Fibroblast of villous mesenchyme (primary cell): ENCODE measurements at regions not wholly inside any gene's neighbourhood (a gene's known extent, or its start where the extent isn't known, plus 50 kb on each side); places are given as distances from the start of the nearest gene placed in this dataset.
"Not testable (repeated sequence)": the region's sequence is repeated elsewhere in the genome, so short reads cannot be mapped to it uniquely, and the experiment has no call there.

Experiments
- DNase-seq: peaks from one replicate; pipeline ENCODE4 v3.0.0-alpha.2; 2010; ENCODE audit warnings: low read depth
- H3K4me3 ChIP-seq: 2 replicates; pipeline ENCODE4 v1.5.1; 2011; ENCODE audit warnings: low read depth, mild to moderate bottlenecking, low read length
- TF ChIP-seq, protein P1 (sequence below): IDR thresholded peaks from 2 replicates; pipeline ENCODE4 v1.5.1; 2012; ENCODE audit warnings: low read depth, mild to moderate bottlenecking, low read length; ENCODE audit not compliant: insufficient read depth

DNA sequence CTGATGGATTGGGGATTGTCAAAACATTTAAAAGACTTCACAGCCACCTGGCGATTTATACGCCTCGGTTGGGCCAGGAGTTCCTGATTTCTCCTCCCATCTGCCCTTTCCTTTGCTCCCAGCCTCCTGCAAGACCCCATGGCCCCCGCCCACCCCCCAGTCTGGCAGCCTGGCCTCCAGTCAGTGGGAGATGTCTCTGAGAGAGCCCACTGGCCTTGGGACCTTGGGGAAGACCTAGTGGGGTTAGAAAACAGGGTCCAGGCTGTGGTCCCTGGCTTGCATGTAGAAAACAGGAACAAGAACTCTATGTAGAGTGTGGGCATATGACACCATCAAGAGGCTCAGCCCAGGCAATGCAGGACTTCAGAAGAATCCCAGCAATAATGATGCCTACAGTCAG lies 209.4 kb upstream of the C16orf82 start:
- TF ChIP-seq, protein P1, sequence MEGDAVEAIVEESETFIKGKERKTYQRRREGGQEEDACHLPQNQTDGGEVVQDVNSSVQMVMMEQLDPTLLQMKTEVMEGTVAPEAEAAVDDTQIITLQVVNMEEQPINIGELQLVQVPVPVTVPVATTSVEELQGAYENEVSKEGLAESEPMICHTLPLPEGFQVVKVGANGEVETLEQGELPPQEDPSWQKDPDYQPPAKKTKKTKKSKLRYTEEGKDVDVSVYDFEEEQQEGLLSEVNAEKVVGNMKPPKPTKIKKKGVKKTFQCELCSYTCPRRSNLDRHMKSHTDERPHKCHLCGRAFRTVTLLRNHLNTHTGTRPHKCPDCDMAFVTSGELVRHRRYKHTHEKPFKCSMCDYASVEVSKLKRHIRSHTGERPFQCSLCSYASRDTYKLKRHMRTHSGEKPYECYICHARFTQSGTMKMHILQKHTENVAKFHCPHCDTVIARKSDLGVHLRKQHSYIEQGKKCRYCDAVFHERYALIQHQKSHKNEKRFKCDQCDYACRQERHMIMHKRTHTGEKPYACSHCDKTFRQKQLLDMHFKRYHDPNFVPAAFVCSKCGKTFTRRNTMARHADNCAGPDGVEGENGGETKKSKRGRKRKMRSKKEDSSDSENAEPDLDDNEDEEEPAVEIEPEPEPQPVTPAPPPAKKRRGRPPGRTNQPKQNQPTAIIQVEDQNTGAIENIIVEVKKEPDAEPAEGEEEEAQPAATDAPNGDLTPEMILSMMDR: no peak
- DNase-seq: no peak
- no peak overlapping the region for H3K4me3 ChIP-seq

DNA sequence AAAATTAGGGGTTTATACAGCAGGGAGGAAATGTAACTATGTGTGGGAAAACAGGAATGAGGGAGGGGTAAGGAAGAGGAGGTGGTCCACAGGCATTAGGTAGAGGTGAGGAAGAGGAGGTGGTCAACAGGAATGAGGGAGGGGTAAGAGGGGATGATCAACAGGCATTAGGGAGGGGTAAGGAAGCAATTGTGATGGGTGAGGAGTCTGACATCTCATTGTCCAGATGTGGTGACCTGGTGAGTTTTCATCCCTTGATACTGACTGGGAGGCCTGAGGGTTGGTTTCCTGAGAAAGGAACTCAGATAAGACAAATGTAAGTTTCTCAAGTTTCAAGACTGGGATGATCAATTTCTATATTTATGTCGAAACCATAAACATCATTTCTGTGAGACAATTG lies 206.2 kb upstream of the C16orf82 start:
- H3K4me3 ChIP-seq: no peak overlapping the region
- TF ChIP-seq, protein P1: no peak
- DNase-seq: no peak

DNA sequence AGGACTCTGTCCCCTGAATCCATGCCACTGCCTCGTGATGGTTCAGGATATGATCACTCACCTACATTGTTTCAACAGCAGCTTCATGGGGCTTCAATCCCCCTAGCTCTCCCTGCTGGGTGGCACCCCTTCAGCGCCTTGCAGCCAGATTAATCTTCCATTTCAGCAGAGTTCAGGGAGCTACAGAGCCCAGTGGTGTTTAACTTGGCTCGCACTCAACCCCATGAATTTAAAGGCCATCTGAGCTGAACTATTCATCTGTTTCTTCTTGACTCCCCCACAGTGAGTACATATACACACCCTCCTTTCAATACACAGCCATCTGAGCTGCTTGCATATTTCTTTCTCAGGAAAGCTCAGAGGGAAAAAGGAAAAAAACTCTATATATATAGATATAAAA lies 202.8 kb upstream of the C16orf82 start:
- H3K4me3 ChIP-seq: no peak overlapping the region
- TF ChIP-seq, protein P1: no peak
- DNase-seq: peak; percentile 27

DNA sequence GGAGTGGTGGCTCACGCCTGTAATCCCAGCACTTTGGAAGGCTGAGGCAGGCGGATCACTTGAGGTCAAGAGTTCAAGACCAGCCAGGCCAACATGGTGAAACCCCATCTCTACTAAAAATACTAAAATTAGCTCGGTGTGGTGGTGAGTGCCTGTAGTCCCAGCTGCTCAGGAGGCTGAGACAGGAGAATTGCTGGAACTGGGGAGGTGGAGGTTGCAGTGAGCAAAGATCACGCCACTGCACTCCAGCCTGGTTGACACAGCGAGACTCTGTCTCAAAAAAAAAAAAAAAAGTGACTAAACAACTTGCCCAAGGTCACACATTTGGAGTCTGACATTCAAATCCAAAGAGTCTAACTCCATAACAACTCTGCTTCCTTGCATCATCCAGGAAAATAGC lies 192.4 kb upstream of the C16orf82 start:
- H3K4me3 ChIP-seq, DNase-seq: not testable (repeated sequence)

DNA sequence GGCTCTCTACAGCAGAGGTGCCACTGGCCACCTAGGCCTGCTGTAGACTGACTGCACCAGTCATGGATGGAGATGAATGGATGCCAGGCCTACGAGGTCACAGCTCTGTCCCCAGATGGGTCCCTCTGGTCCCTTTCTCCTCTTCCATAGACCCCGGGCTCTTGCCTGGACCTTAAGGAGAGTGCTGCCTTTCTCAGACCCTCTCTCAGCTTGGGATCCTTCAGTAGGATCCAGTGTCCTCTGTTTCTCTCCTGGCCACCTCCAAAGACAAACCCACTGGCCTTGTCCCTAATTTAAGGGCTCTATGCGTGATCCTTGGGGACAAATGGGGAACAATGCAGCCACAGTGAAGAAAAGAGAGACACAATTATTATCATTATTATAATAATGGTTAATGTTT lies 189.3 kb upstream of the C16orf82 start:
- H3K4me3 ChIP-seq: no peak overlapping the region
- TF ChIP-seq, protein P1: no peak
- no peak for DNase-seq

DNA sequence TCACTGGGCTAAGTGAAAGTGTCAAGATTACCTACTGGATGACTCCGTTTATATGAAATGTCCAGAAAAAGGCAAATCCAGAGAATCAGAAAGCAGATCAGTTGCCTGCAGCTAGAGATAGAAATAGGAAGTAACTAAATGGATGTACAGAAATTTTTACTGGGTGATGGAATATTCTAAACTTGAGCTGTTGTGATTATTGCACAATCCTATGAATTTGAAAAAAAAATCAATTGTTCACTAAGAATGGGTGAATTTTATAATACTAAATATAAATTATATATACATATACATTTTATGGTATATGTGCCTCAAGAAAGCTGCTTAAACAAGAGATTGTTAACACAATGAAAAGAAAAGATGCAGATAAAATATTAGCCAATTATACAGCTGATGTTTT lies 181.1 kb upstream of the C16orf82 start:
- DNase-seq: no peak
- no peak overlapping the region for H3K4me3 ChIP-seq
- TF ChIP-seq, protein P1: no peak

DNA sequence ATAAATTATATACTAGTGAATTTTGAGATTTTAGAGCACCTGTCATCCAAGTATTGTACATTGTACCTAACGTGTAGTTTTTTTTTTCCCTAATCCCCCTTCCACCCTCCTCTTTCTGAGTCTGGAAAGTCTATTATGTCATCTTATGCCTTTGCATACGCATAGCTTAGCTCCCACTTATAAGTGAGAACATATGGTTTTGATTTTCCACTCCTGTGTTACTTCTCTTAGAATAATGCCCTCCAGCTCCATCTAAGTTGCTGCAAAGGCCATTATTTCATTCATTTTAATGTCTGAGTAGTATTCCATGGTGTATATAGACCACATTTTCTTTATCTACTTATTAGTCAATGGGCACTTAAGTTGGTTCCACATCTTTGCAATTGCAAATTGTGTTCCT lies 177.0 kb upstream of the C16orf82 start:
- TF ChIP-seq, protein P1: no peak
- H3K4me3 ChIP-seq: no peak overlapping the region
- peak; percentile 4 for DNase-seq
